H1 (cell line): ENCODE measurements at regions not wholly inside any gene's neighbourhood (a gene's known extent, or its start where the extent isn't known, plus 50 kb on each side); places are given as distances from the start of the nearest gene placed in this dataset.

Experiments used
- CTCF ChIA-PET: fragments of 300-600 bp; sonication (Branson Sonifier 250); formaldehyde crosslinking; loops from one replicate; lab custom pipeline; 2021; ENCODE audit not compliant: partially characterized antibody; lab: Charles Lee
- POLR2A ChIA-PET: fragments of 300-600 bp; sonication (Branson Sonifier 250); formaldehyde crosslinking; loops from one replicate; lab custom pipeline; 2021; ENCODE audit warnings: inconsistent platforms; ENCODE audit not compliant: partially characterized antibody; lab: Charles Lee
- DNase-seq, 2 experiments: peaks; one replicate each; pipeline versions ENCODE4 v3.0.0 to v3.0.0-alpha.2; 2010 to 2022; ENCODE audit warnings: low spot score in 2 of 2, low read depth in 1 of 2, mixed read lengths in 1 of 2
- FAIRE-seq: peaks from 2 replicates; lab custom pipeline; 2011; peaks lifted over from hg19 to GRCh38; lab: Jason Lieb, UNC
- H2AFZ ChIP-seq: 2 replicates; pipeline ENCODE4 v1.8.1; 2012; ENCODE audit warnings: low read length, inconsistent platforms
- H2AK5ac ChIP-seq: 2 replicates; pipeline ENCODE4 v1.6.1; 2013; ENCODE audit warnings: low read depth, low read length
- H2BK120ac ChIP-seq: replicated peaks from 2 replicates; pipeline ENCODE3; 2013; ENCODE audit warnings: low read depth, low read length, inconsistent platforms
- H2BK12ac ChIP-seq: 2 replicates; pipeline ENCODE4 v1.6.1; 2013; ENCODE audit warnings: low read depth, low read length
- H2BK15ac ChIP-seq: 2 replicates; pipeline ENCODE4 v1.6.1; 2013; ENCODE audit warnings: low read length
- H2BK20ac ChIP-seq: 2 replicates; pipeline ENCODE4 v1.6.1; 2013; ENCODE audit warnings: low read length
- H2BK5ac ChIP-seq: 2 replicates; pipeline ENCODE4 v1.6.1; 2013; ENCODE audit warnings: low read depth, low read length
- H3K14ac ChIP-seq: 2 replicates; pipeline ENCODE4 v1.6.1; 2013; ENCODE audit warnings: inconsistent platforms; ENCODE audit not compliant: insufficient read length
- H3K18ac ChIP-seq: 2 replicates; pipeline ENCODE4 v1.6.1; 2013; ENCODE audit warnings: low read length; ENCODE audit errors: extremely low read depth
- H3K23ac ChIP-seq: 2 replicates; pipeline ENCODE4 v1.6.1; 2013; ENCODE audit warnings: inconsistent platforms; ENCODE audit not compliant: insufficient read length
- H3K23me2 ChIP-seq: 2 replicates; pipeline ENCODE4 v1.6.1; 2013; ENCODE audit warnings: low read depth, low read length
- H3K27ac ChIP-seq: 2 replicates; pipeline ENCODE4 v1.6.1; 2011; ENCODE audit warnings: low read depth, low read length, inconsistent platforms
- H3K27me3 ChIP-seq, 4 experiments: replicated peaks in 1 of 4; 1 replicate in 1 of 4; 2 replicates in 3 of 4; pipeline versions ENCODE4 v1.6.1 to v1.8.1; 2011 to 2013; ENCODE audit warnings: low read length in 3 of 4, mild to moderate bottlenecking in 3 of 4, inconsistent platforms in 2 of 4, mixed read lengths in 2 of 4, moderate library complexity in 1 of 4; ENCODE audit not compliant: control insufficient read depth in 3 of 4, insufficient read depth in 3 of 4; ENCODE audit errors: extremely low read depth in 1 of 4
- H3K36me3 ChIP-seq, 4 experiments: 2 replicates each; pipeline versions ENCODE4 v1.6.1 to v1.8.1; 2011 to 2013; ENCODE audit warnings: mild to moderate bottlenecking in 4 of 4, low read length in 3 of 4, moderate library complexity in 2 of 4, control low read depth in 1 of 4, inconsistent platforms in 1 of 4; ENCODE audit not compliant: insufficient read depth in 4 of 4, control insufficient read depth in 2 of 4
- H3K4ac ChIP-seq: replicated peaks from 2 replicates; pipeline ENCODE3; 2013; ENCODE audit warnings: low read length, low read depth, mixed read lengths, inconsistent platforms; ENCODE audit not compliant: insufficient read length
- H3K4me1 ChIP-seq, 4 experiments: replicated peaks in 1 of 4; 1 replicate in 1 of 4; 2 replicates in 3 of 4; pipeline versions ENCODE4 v1.6.1 to v1.8.1; 2011 to 2013; ENCODE audit warnings: low read length in 3 of 4, inconsistent platforms in 2 of 4, mixed read lengths in 1 of 4; ENCODE audit not compliant: insufficient read depth in 4 of 4, control insufficient read depth in 3 of 4
- H3K4me2 ChIP-seq, 2 experiments: 2 replicates each; pipeline versions ENCODE4 v1.6.1 to v1.8.1; 2011 to 2013; ENCODE audit warnings: low read depth in 2 of 2, low read length in 2 of 2, control low read depth in 1 of 2, inconsistent platforms in 1 of 2, mild to moderate bottlenecking in 1 of 2; ENCODE audit not compliant: insufficient read depth in 1 of 2
- H3K4me3 ChIP-seq, 4 experiments: fragments of 200-600, 300-600 bp in 1 of 4; sonication (generic), shearing (Covaris generic), sonication (Bioruptor Twin) in 1 of 4; 2 replicates each; pipeline versions ENCODE4 v1.5.1 to v1.8.1; 2011 to 2016; ENCODE audit warnings: low read length in 4 of 4, low read depth in 3 of 4, control low read depth in 2 of 4, inconsistent platforms in 2 of 4, mild to moderate bottlenecking in 2 of 4, mixed read lengths in 1 of 4, moderate library complexity in 1 of 4; ENCODE audit not compliant: insufficient read depth in 2 of 4; ENCODE audit errors: extremely low read depth in 1 of 4
- H3K56ac ChIP-seq: replicated peaks from 2 replicates; pipeline ENCODE3; 2013; ENCODE audit warnings: low read depth, mild to moderate bottlenecking, mixed read lengths, low read length, inconsistent platforms; ENCODE audit not compliant: insufficient read length
- H3K79me1 ChIP-seq: 2 replicates; pipeline ENCODE4 v1.6.1; 2013; ENCODE audit warnings: low read depth, low read length, control low read depth
- H3K79me2 ChIP-seq, 2 experiments: 2 replicates each; pipeline versions ENCODE4 v1.6.1 to v1.8.1; 2012 to 2013; ENCODE audit warnings: low read length in 2 of 2, mild to moderate bottlenecking in 2 of 2, inconsistent platforms in 1 of 2; ENCODE audit not compliant: insufficient read depth in 2 of 2, control insufficient read depth in 1 of 2
- H3K9ac ChIP-seq, 4 experiments: replicated peaks in 1 of 4; 1 replicate in 1 of 4; 2 replicates in 3 of 4; pipeline versions ENCODE4 v1.6.1 to v1.8.1; 2011 to 2013; ENCODE audit warnings: low read depth in 3 of 4, low read length in 3 of 4, control low read depth in 2 of 4, mild to moderate bottlenecking in 2 of 4, moderate library complexity in 2 of 4, inconsistent platforms in 1 of 4; ENCODE audit errors: extremely low read depth in 1 of 4
- H3K9me3 ChIP-seq, 2 experiments: 2 replicates each; pipeline versions ENCODE4 v1.6.1 to v1.8.1; 2012 to 2013; ENCODE audit warnings: mild to moderate bottlenecking in 2 of 2, moderate library complexity in 2 of 2, control low read depth in 1 of 2, inconsistent platforms in 1 of 2, low read depth in 1 of 2, low read length in 1 of 2, mixed read lengths in 1 of 2; ENCODE audit not compliant: insufficient read depth in 2 of 2
- H4K20me1 ChIP-seq, 2 experiments: replicated peaks in 1 of 2; 2 replicates each; pipeline versions ENCODE3 to v1.8.1; 2011 to 2013; ENCODE audit warnings: inconsistent platforms in 2 of 2, low read length in 2 of 2, mild to moderate bottlenecking in 1 of 2; ENCODE audit not compliant: insufficient read depth in 2 of 2, control insufficient read depth in 1 of 2
- H4K5ac ChIP-seq: 2 replicates; pipeline ENCODE4 v1.6.1; 2013; ENCODE audit warnings: low read length, low read depth, mixed read lengths, inconsistent platforms; ENCODE audit not compliant: insufficient read length
- H4K8ac ChIP-seq: 2 replicates; pipeline ENCODE4 v1.8.0; 2013; ENCODE audit warnings: mild to moderate bottlenecking, moderate library complexity, low read length, inconsistent platforms; ENCODE audit not compliant: insufficient read depth; ENCODE audit errors: extremely low read depth
- H4K91ac ChIP-seq: replicated peaks from 2 replicates; pipeline ENCODE3; 2013; ENCODE audit warnings: low read length, mixed read lengths, inconsistent platforms; ENCODE audit not compliant: insufficient read length
- BACH1 ChIP-seq: IDR thresholded peaks from 2 replicates; pipeline ENCODE4 v1.6.1; 2012; ENCODE audit warnings: low read length, improper control_type of control experiment
- CHD1 ChIP-seq: IDR thresholded peaks from 2 replicates; pipeline ENCODE4 v1.6.1; 2012; ENCODE audit warnings: low read depth, low read length, improper control_type of control experiment
- GTF2F1 ChIP-seq: IDR thresholded peaks from 2 replicates; pipeline ENCODE4 v1.6.1; 2012; ENCODE audit warnings: low read depth, low read length, improper control_type of control experiment, borderline replicate concordance
- HDAC6 ChIP-seq: IDR thresholded peaks from one replicate; pipeline ENCODE4 v1.7.1; 2012; ENCODE audit warnings: low read depth, mild to moderate bottlenecking, inconsistent platforms, low read length, moderate library complexity
- JUND ChIP-seq: IDR thresholded peaks from 2 replicates; pipeline ENCODE4 v1.6.1; 2011; ENCODE audit warnings: mild to moderate bottlenecking, improper control_type of control experiment, low read length
- KDM5A ChIP-seq: fragments of 200-600 bp; IDR thresholded peaks from 2 replicates; pipeline ENCODE4 v1.7.1; 2012; ENCODE audit warnings: mild to moderate bottlenecking, low read length, inconsistent platforms, mixed read lengths
- MAFK ChIP-seq: IDR thresholded peaks from 2 replicates; pipeline ENCODE4 v1.6.1; 2012; ENCODE audit warnings: low read depth, mild to moderate bottlenecking, improper control_type of control experiment, low read length
- POLR2A ChIP-seq, 2 experiments: IDR thresholded peaks; 1 replicate in 1 of 2; 2 replicates in 1 of 2; pipeline ENCODE4 v1.6.1; 2011; ENCODE audit warnings: low read depth in 2 of 2, low read length in 2 of 2, mild to moderate bottlenecking in 2 of 2; ENCODE audit errors: control extremely low read depth in 1 of 2
- POLR2AphosphoS5 ChIP-seq: IDR thresholded peaks from 2 replicates; pipeline ENCODE4 v1.6.1; 2011; ENCODE audit warnings: low read depth, low read length
- RBBP5 ChIP-seq: IDR thresholded peaks from 2 replicates; pipeline ENCODE4 v1.7.1; 2012; ENCODE audit warnings: low read depth, mild to moderate bottlenecking, inconsistent platforms, low read length, moderate library complexity, borderline replicate concordance
- RNF2 ChIP-seq: fragments of 200-900, 300-1000 bp; sonication (generic); IDR thresholded peaks from 2 replicates; pipeline ENCODE4 v1.7.1; 2016; ENCODE audit warnings: borderline replicate concordance, low read depth, mild to moderate bottlenecking, antibody characterized with exemption, low read length; ENCODE audit not compliant: poor library complexity, severe bottlenecking; ENCODE audit errors: missing control alignments
- SIRT6 ChIP-seq: IDR thresholded peaks from one replicate; pipeline ENCODE4 v1.7.1; 2012; ENCODE audit warnings: low read length, inconsistent platforms
- SIX5 ChIP-seq: IDR thresholded peaks from 2 replicates; pipeline ENCODE4 v1.6.1; 2011; ENCODE audit warnings: mild to moderate bottlenecking, low read depth, low read length
- SP2 ChIP-seq: IDR thresholded peaks from 2 replicates; pipeline ENCODE4 v1.6.1; 2012; ENCODE audit warnings: mild to moderate bottlenecking, low read length, inconsistent platforms
- TAF7 ChIP-seq: optimal IDR thresholded peaks from 2 replicates; pipeline ENCODE3; 2011; ENCODE audit warnings: low read depth, mild to moderate bottlenecking, inconsistent platforms, low read length, moderate library complexity, borderline replicate concordance
- ZNF274 ChIP-seq: IDR thresholded peaks from 2 replicates; pipeline ENCODE4 v1.7.0; 2012; ENCODE audit warnings: low read length, borderline replicate concordance; ENCODE audit errors: extremely low read depth
- WGBS, 2 experiments: shearing (Covaris generic) in 1 of 2; methylation state at CpG; one replicate each; pipeline versions ENCODE4 v1.1.6 to v1.1.7; 2013 to 2015; ENCODE audit warnings: low lambda C conversion rate in 2 of 2, mixed read lengths in 2 of 2, inconsistent platforms in 1 of 2, low coverage in 1 of 2, missing lambda C conversion rate in 1 of 2; ENCODE audit not compliant: insufficient replicate concordance in 2 of 2, insufficient coverage in 1 of 2, insufficient read length in 1 of 2; ENCODE audit errors: extremely low coverage in 1 of 2, missing lambda C conversion rate in 1 of 2; 5-methylcytosine and 5-hydroxymethylcytosine counted together

GRCh38 chr2:125274718-125275117 is 1249.6 kb downstream of the CNTNAP5 start:
- Histone ChIP-seq H3K36me3 (no peaks in the 10 kb centered on the region), H3K79me1 (no peaks in the 10 kb centered on the region), H3K9me3 (peaks cover 0 to 10% of the 10 kb centered on the region in 2 experiments; a peak in 1 of 4 replicates), H3K27ac (no peak overlapping the region), H2AK5ac (no peak overlapping the region), H3K4me3 (no peak overlapping the region), H3K4me2 (no peak overlapping the region), H3K23ac (no peak overlapping the region), H4K20me1 (no peaks in the 10 kb centered on the region), H3K79me2 (no peaks in the 10 kb centered on the region), H2BK12ac (no peak overlapping the region), H3K9ac (no peak overlapping the region), H2AFZ (0 out of 2 replicates have a peak overlapping the region, but pooled peaks have one; percentile 22), H3K4ac (no peak overlapping the region), H3K23me2 (no peaks in the 10 kb centered on the region), H3K27me3 (no peaks in the 10 kb centered on the region), H3K56ac (no peak overlapping the region), H2BK20ac (no peak overlapping the region), H3K18ac (no peak overlapping the region), H2BK120ac (no peak overlapping the region), H2BK15ac (no peak overlapping the region), H3K4me1 (no peaks in the 10 kb centered on the region; a peak in 2 of 7 replicates), H4K8ac (no peak overlapping the region), H2BK5ac (no peak overlapping the region), H3K14ac (no peak overlapping the region), H4K5ac (no peak overlapping the region), H4K91ac (no peak overlapping the region)
- POLR2A ChIA-PET = interaction anchor here (0.7 kb wide), 1 partner anchor 14 kb away, joined by 3 read pairs; no protein-coding TSS in a partner anchor
- CTCF ChIA-PET = interaction anchor here (0.7 to 0.8 kb wide), 2 partner anchors 86 to 472 kb away, joined by 3 read pairs; no protein-coding TSS in a partner anchor
- 79% methylated on average over 4 of the region's 4 CpGs; no CpG with 5 or more reads in 1 of the 2 experiments for WGBS, 2 experiments
- DNase-seq (no peak), FAIRE-seq (no peak)
- TF ChIP-seq GTF2F1 = no peak
- no peak for TF ChIP-seq JUND
- TF ChIP-seq POLR2AphosphoS5 = no peak
- no peak for TF ChIP-seq RBBP5
- no peak for TF ChIP-seq HDAC6
- no peak for TF ChIP-seq SIX5
- no peak for TF ChIP-seq MAFK
- no peak for TF ChIP-seq SIRT6
- TF ChIP-seq BACH1 = no peak
- TF ChIP-seq TAF7 = no peak
- TF ChIP-seq POLR2A (IDR thresholded peaks at IDR 0.05; ENCODE audit: control extremely low read depth in 1 of 2, low read depth in 2 of 2, low read length in 2 of 2) = no peak
- no peak for TF ChIP-seq ZNF274
- no peak for TF ChIP-seq SP2
- no peak for TF ChIP-seq CHD1
- TF ChIP-seq RNF2 = no peak
- TF ChIP-seq KDM5A = no peak
